Adrenal gland (tissue), 9 donors: ENCODE measurements at regions not wholly inside any gene's neighbourhood (a gene's known extent, or its start where the extent isn't known, plus 50 kb on each side); places are given as distances from the start of the nearest gene placed in this dataset.

Source experiments
- DNase-seq, 7 donors: peaks; one replicate each; pipeline ENCODE4 v3.0.0-alpha.2; 2019 to 2020
- H3K27ac ChIP-seq, 5 donors: fragments of 200-600 bp; sonication (generic) in 4 of 5; 1 replicate in 3 of 5; 2 replicates in 2 of 5; pipeline versions ENCODE4 v1.5.1 to v1.8.0; 2016 to 2020; ENCODE audit warnings: mild to moderate bottlenecking in 1 of 5
- H3K27me3 ChIP-seq: fragments of 200-600 bp; 2 replicates; pipeline ENCODE4 v1.8.0; 2021
- H3K36me3 ChIP-seq, 2 donors: fragments of 200-600 bp; replicated peaks in 1 of 2; 1 replicate in 1 of 2; 2 replicates in 1 of 2; pipeline versions ENCODE4 v1.5.1 to v1.8.0; 2018 to 2022
- H3K4me1 ChIP-seq, 2 donors: fragments of 200-600 bp; replicated peaks in 1 of 2; 1 replicate in 1 of 2; 2 replicates in 1 of 2; pipeline versions ENCODE4 v1.5.1 to v1.8.0; 2018 to 2021
- H3K4me3 ChIP-seq, 4 donors: fragments of 200-600 bp; sonication (generic) in 3 of 4; one replicate each; pipeline ENCODE4 v1.5.1; 2016 to 2018
- H3K9me3 ChIP-seq, 3 donors: fragments of 200-600 bp; sonication (generic) in 1 of 3; replicated peaks in 1 of 3; 1 replicate in 2 of 3; 2 replicates in 1 of 3; pipeline versions ENCODE4 v1.5.1 to v1.8.0; 2016 to 2021
- CTCF ChIP-seq, 6 experiments: fragments of 450-650 bp in 4 of 6; fragments of 200-600 bp in 2 of 6; sonication (generic) in 1 of 6; IDR thresholded peaks; 1 replicate in 5 of 6; 2 replicates in 1 of 6; pipeline versions ENCODE4 v1.5.1 to v1.8.0; 2016 to 2021; ENCODE audit warnings: antibody characterized with exemption in 6 of 6, mild to moderate bottlenecking in 2 of 6, moderate library complexity in 1 of 6
- POLR2A ChIP-seq, 2 donors: fragments of 450-650 bp; IDR thresholded peaks; one replicate each; pipeline ENCODE4 v1.6.1; 2017; ENCODE audit warnings: antibody characterized with exemption in 2 of 2, mild to moderate bottlenecking in 2 of 2, moderate library complexity in 1 of 2
- WGBS, 4 donors: extraction: QIAGEN DNeasy Blood & Tissue Kit in 2 of 4; methylation state at CpG; one replicate each; pipeline versions ENCODE4 v1.1.5 to v1.1.7; 2013 to 2017; 5-methylcytosine and 5-hydroxymethylcytosine counted together
- intact Hi-C, 2 donors: fragments of 100-400 bp; cut with DNase I; formaldehyde crosslinking; loops; one replicate each; pipeline versions ENCODE4 v1.14.1 to v1.15.0; 2022 to 2023
- donor health status: healthy with polysubstance abuse.
- donor health status: Bipolar disorder and iron deficiency.
- donor health status: DM: yes; HTN: yes; CAD: no.
- donor health status: DM: no; HTN: no; CAD: no.
- donor health status: DM: no; HTN: no; CAD: no.

- H3K27ac ChIP-seq: no peak overlapping the region
- H3K36me3 ChIP-seq: no peaks in the 10 kb centered on the region
- WGBS, 4 donors: 79 to 84% (median 81%) methylated on average over 5 of the region's 5 CpGs
- intact Hi-C loops: no loop called here
- no peak overlapping the region for H3K4me3 ChIP-seq
- no peak for TF ChIP-seq POLR2A (IDR thresholded peaks at IDR 0.05)
- no peak for TF ChIP-seq CTCF (IDR thresholded peaks at IDR 0.05)
- no peaks in the 10 kb centered on the region for H3K4me1 ChIP-seq
- DNase-seq: peak in 1 of 7 donors; percentile 13
- no peaks in the 10 kb centered on the region for H3K9me3 ChIP-seq
- H3K27me3 ChIP-seq: no peaks in the 10 kb centered on the region
These were observed 390.4 kb downstream of the PTPRU start for GRCh38 chr1:29626726-29627125.

- DNase-seq: peak in 1 of 7 donors; percentile 28
- no peak overlapping the region for H3K4me3 ChIP-seq
- WGBS, 4 donors: 73 to 88% (median 76%) methylated on average over 3 to 8 of the region's 8 CpGs
- H3K27ac ChIP-seq: no peak overlapping the region
- TF ChIP-seq CTCF (IDR thresholded peaks at IDR 0.05) (no peak), POLR2A (IDR thresholded peaks at IDR 0.05) (no peak)
- no peaks in the 10 kb centered on the region for H3K27me3 ChIP-seq
- H3K36me3 ChIP-seq: no peaks in the 10 kb centered on the region
- intact Hi-C loops: no loop called here
- H3K9me3 ChIP-seq: no peaks in the 10 kb centered on the region
- H3K4me1 ChIP-seq: no peaks in the 10 kb centered on the region
These were observed 389.7 kb downstream of the PTPRU start for GRCh38 chr1:29626066-29626465.

- no peaks in the 10 kb centered on the region for H3K36me3 ChIP-seq
- WGBS, 4 donors: 79 to 100% (median 81%) methylated on average over 1 of the region's 1 CpG; no CpG with 5 or more reads in 1 of the 4 donors
- H3K4me3 ChIP-seq: no peak overlapping the region
- no peaks in the 10 kb centered on the region for H3K27me3 ChIP-seq
- no peaks in the 10 kb centered on the region for H3K9me3 ChIP-seq
- no peak for TF ChIP-seq POLR2A (IDR thresholded peaks at IDR 0.05)
- TF ChIP-seq CTCF (IDR thresholded peaks at IDR 0.05): no peak
- H3K4me1 ChIP-seq: no peaks in the 10 kb centered on the region
- DNase-seq: peak in 1 of 7 donors; percentile 6
- intact Hi-C loops: no loop called here
- no peak overlapping the region for H3K27ac ChIP-seq
These were observed 388.7 kb downstream of the PTPRU start for GRCh38 chr1:29625084-29625420.

GRCh38 chr1:29624320-29625083 lies 388.2 kb downstream of the PTPRU start:
- Histone ChIP-seq H3K4me3 (no peak overlapping the region), H3K27me3 (no peaks in the 10 kb centered on the region), H3K36me3 (no peaks in the 10 kb centered on the region), H3K27ac (no peak overlapping the region), H3K9me3 (no peaks in the 10 kb centered on the region), H3K4me1 (no peaks in the 10 kb centered on the region)
- WGBS, 4 donors: 79 to 85% (median 83%) methylated on average over 9 of the region's 9 CpGs
- TF ChIP-seq POLR2A (IDR thresholded peaks at IDR 0.05) (no peak), CTCF (IDR thresholded peaks at IDR 0.05) (no peak)
- intact Hi-C loops: no loop called here
- DNase-seq: peak in 1 of 7 donors; percentile 20
